22Rv1 (cell line): ENCODE measurements at regions not wholly inside any gene's neighbourhood (a gene's known extent, or its start where the extent isn't known, plus 50 kb on each side); places are given as distances from the start of the nearest gene placed in this dataset.
"Not testable (repeated sequence)": the region's sequence is repeated elsewhere in the genome, so short reads cannot be mapped to it uniquely, and the experiment has no call there.

Source experiments
- H3K27ac ChIP-seq: fragments of 450-650 bp; 2 replicates; pipeline ENCODE4 v1.5.1; 2017
- CTCF ChIP-seq: fragments of 450-650 bp; IDR thresholded peaks from 2 replicates; pipeline ENCODE4 v1.5.1; 2017; ENCODE audit warnings: mild to moderate bottlenecking
- ZFX ChIP-seq: fragments of 450-650 bp; IDR thresholded peaks from 2 replicates; pipeline ENCODE4 v1.6.1; 2017; ENCODE audit warnings: antibody characterized with exemption, borderline replicate concordance

- no peak overlapping the region for H3K27ac ChIP-seq
- no peak for TF ChIP-seq ZFX
Observed at GRCh38 chr1:119253366-119253765, 112.9 kb upstream of the WARS2 start.

GRCh38 chr1:119254067-119254720 lies 113.7 kb upstream of the WARS2 start:
- no peak for TF ChIP-seq CTCF
- TF ChIP-seq ZFX: no peak
- no peak overlapping the region for H3K27ac ChIP-seq

- H3K27ac ChIP-seq: not testable (repeated sequence)
Observed at GRCh38 chr1:119256089-119256488, 112.5 kb upstream of the HAO2 start.

GRCh38 chr1:119260506-119260905 lies 108.1 kb upstream of the HAO2 start:
- no peak overlapping the region for H3K27ac ChIP-seq
- no peak for TF ChIP-seq CTCF
- no peak for TF ChIP-seq ZFX

GRCh38 chr1:119266386-119266785 lies 102.2 kb upstream of the HAO2 start:
- no peak overlapping the region for H3K27ac ChIP-seq
- no peak for TF ChIP-seq ZFX
- TF ChIP-seq CTCF: no peak

- H3K27ac ChIP-seq: no peak overlapping the region
- no peak for TF ChIP-seq ZFX
- no peak for TF ChIP-seq CTCF
Observed at GRCh38 chr1:119266858-119267257, 101.7 kb upstream of the HAO2 start.

- H3K27ac ChIP-seq: not testable (repeated sequence)
Observed at GRCh38 chr1:119267288-119267687, 101.3 kb upstream of the HAO2 start.

GRCh38 chr1:119268879-119269278 lies 99.7 kb upstream of the HAO2 start:
- TF ChIP-seq CTCF (no peak), ZFX (no peak)
- no peak overlapping the region for H3K27ac ChIP-seq
